ENCODE measurements at regions not wholly inside any gene's neighbourhood (a gene's known extent, or its start where the extent isn't known, plus 50 kb on each side); places are given as distances from the start of the nearest gene placed in this dataset.

- Histone ChIP-seq H3K79me2 (ENCODE audit: low read depth) (no peaks in the 10 kb centered on the region), H3K4me2 (no peak overlapping the region), H3K27me3 (ENCODE audit: insufficient read depth, low read depth) (peaks cover 97% of the 10 kb centered on the region), H2AFZ (no peak overlapping the region), H3K4me1 (replicated peaks; ENCODE audit: insufficient read depth) (no peaks in the 10 kb centered on the region), H3K4me3 (no peak overlapping the region), H3F3A (ENCODE audit: insufficient read depth, low read depth) (no peaks in the 10 kb centered on the region), H4K20me1 (ENCODE audit: insufficient read depth) (no peaks in the 10 kb centered on the region), H3K9me2 (ENCODE audit: insufficient read depth) (no peaks in the 10 kb centered on the region), H3K36me3 (ENCODE audit: low read depth) (no peaks in the 10 kb centered on the region), H3K9me3 (ENCODE audit: insufficient read depth, low read depth) (no peaks in the 10 kb centered on the region), H3K27ac (no peak overlapping the region)
- POLR2A ChIA-PET (ENCODE audit: unreplicated experiment): no interaction called here
- CTCF ChIA-PET: no interaction called here
- no peak for DNase-seq
- no TSS peak for BruUV-seq (replicated peaks)
- intact Hi-C loops (cut with micrococcal nuclease; ENCODE audit: unreplicated experiment): no loop called here
- TF ChIP-seq EZH2 (IDR thresholded peaks at IDR 0.05; ENCODE audit: low read depth): no peak
- no peak for TF ChIP-seq CTCF (conservative IDR thresholded peaks at IDR 0.05)
Observed at GRCh38 chr19:30107251-30107650, 165.2 kb downstream of the URI1 start.

DNA sequence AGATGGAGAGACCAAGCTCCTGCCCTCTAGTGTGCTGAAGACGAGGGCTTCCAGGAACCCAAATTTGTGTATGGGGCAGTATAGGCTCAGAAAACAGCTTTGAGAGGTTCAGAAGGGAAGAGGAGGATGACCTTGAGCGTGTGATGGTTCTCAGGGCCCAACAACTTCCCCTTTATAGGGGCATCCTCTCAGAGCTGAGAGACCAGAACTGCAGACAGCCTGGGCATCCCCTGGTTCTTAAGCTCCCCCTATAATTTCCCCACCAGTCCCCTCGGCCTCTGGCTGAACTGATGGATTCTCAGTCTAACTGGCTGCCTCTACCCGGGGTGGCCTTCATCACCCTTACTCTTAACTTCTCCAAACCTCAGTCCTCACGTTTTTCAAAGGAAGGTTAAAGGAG lies 167.5 kb downstream of the URI1 start:
- H4K20me1 ChIP-seq (ENCODE audit: insufficient read depth): no peaks in the 10 kb centered on the region
- no peaks in the 10 kb centered on the region for H3K9me3 ChIP-seq (ENCODE audit: insufficient read depth, low read depth)
- H2AFZ ChIP-seq: no peak overlapping the region
- CTCF ChIA-PET: no interaction called here
- intact Hi-C loops (cut with micrococcal nuclease; ENCODE audit: unreplicated experiment): no loop called here
- H3K4me2 ChIP-seq: no peak overlapping the region
- no peaks in the 10 kb centered on the region for H3K9me2 ChIP-seq (ENCODE audit: insufficient read depth)
- no peaks in the 10 kb centered on the region for H3K36me3 ChIP-seq (ENCODE audit: low read depth)
- TF ChIP-seq EZH2 (IDR thresholded peaks at IDR 0.05; ENCODE audit: low read depth): no peak
- TF ChIP-seq CTCF (conservative IDR thresholded peaks at IDR 0.05): no peak
- POLR2A ChIA-PET (ENCODE audit: unreplicated experiment): no interaction called here
- H3K4me1 ChIP-seq (replicated peaks; ENCODE audit: insufficient read depth): no peaks in the 10 kb centered on the region
- H3K4me3 ChIP-seq: no peak overlapping the region
- H3F3A ChIP-seq (ENCODE audit: insufficient read depth, low read depth): no peaks in the 10 kb centered on the region
- H3K27me3 ChIP-seq (ENCODE audit: insufficient read depth, low read depth): peaks cover 98% of the 10 kb centered on the region
- no peak for DNase-seq
- no TSS peak for BruUV-seq (replicated peaks)
- no peak overlapping the region for H3K27ac ChIP-seq
- no peaks in the 10 kb centered on the region for H3K79me2 ChIP-seq (ENCODE audit: low read depth)

DNA sequence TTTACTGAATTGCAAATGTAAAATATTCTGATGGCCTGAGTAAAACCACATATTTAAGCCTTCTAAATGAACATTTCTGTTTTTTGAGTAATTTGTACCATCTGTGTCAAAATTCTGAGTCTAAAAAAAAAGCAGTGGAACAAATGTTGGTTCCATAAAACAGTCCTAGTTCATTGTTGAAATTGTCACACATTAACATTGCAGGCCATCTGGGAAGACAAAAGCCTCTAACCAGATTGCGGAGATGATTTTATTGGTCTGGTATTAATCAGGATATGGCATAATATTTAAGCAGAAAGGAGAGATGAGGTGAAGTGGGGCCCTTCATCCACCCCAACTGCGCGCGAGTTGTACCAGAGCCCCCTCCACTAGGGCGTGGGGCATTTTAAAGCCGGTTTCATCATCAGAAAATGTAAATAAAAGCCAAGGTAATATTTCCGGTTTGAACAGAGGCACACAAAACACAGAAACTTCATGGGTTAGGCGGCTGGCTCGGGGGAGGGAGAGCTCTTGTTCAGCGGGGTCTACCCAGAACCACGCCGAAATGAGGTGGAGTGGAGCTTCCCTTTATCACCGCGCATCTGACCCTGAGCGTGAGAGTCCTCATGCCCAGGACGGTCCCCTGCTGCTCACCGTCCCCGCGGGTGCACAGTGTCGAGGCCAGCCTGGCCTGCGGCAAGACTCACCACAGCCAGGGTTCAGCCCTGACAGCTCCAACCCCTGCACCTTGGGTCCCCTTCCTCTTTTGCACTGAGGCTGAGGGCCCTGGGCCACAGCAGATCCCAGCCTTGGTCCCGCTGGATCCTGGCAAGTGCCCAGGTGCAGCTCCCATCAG lies 169.2 kb downstream of the URI1 start:
- Histone ChIP-seq H4K20me1 (ENCODE audit: insufficient read depth) (no peaks in the 10 kb centered on the region), H3K9me3 (ENCODE audit: insufficient read depth, low read depth) (no peaks in the 10 kb centered on the region), H2AFZ (no peak overlapping the region), H3K27me3 (ENCODE audit: insufficient read depth, low read depth) (peaks cover 95% of the 10 kb centered on the region), H3K4me1 (replicated peaks; ENCODE audit: insufficient read depth) (no peaks in the 10 kb centered on the region), H3K79me2 (ENCODE audit: low read depth) (no peaks in the 10 kb centered on the region), H3K27ac (no peak overlapping the region), H3K4me2 (no peak overlapping the region), H3F3A (ENCODE audit: insufficient read depth, low read depth) (no peaks in the 10 kb centered on the region), H3K36me3 (ENCODE audit: low read depth) (no peaks in the 10 kb centered on the region), H3K9me2 (ENCODE audit: insufficient read depth) (no peaks in the 10 kb centered on the region), H3K4me3 (no peak overlapping the region)
- DNase-seq: no peak
- BruUV-seq (replicated peaks): no TSS peak
- POLR2A ChIA-PET (ENCODE audit: unreplicated experiment): no interaction called here
- intact Hi-C loops (cut with micrococcal nuclease; ENCODE audit: unreplicated experiment): no loop called here
- CTCF ChIA-PET: no interaction called here
- TF ChIP-seq EZH2 (IDR thresholded peaks at IDR 0.05; ENCODE audit: low read depth): no peak
- no peak for TF ChIP-seq CTCF (conservative IDR thresholded peaks at IDR 0.05)
